IgD-negative memory B cell (primary cell): ENCODE measurements at regions not wholly inside any gene's neighbourhood (a gene's known extent, or its start where the extent isn't known, plus 50 kb on each side); places are given as distances from the start of the nearest gene placed in this dataset.

ENCODE experiments used
- H3K27ac Mint-ChIP-seq, 3 donors: one replicate each; pipeline ENCODE4 v1.8.0; 2020 to 2022; ENCODE audit warnings: mild to moderate bottlenecking in 3 of 3, mixed read lengths in 3 of 3, moderate library complexity in 1 of 3
- H3K27me3 Mint-ChIP-seq: one replicate; pipeline ENCODE4 v1.8.0; 2021; ENCODE audit warnings: mixed read lengths
- H3K36me3 Mint-ChIP-seq: one replicate; pipeline ENCODE4 v1.8.0; 2020; ENCODE audit warnings: mild to moderate bottlenecking, mixed read lengths
- H3K4me1 Mint-ChIP-seq, 3 donors: one replicate each; pipeline ENCODE4 v1.8.0; 2020 to 2022; ENCODE audit warnings: mixed read lengths in 3 of 3, mild to moderate bottlenecking in 1 of 3
- H3K4me3 Mint-ChIP-seq, 4 donors: one replicate each; pipeline ENCODE4 v1.8.0; 2020 to 2022; ENCODE audit warnings: mild to moderate bottlenecking in 4 of 4, mixed read lengths in 4 of 4, moderate library complexity in 3 of 4
- H3K9me3 Mint-ChIP-seq, 3 donors: one replicate each; pipeline ENCODE4 v1.8.0; 2020 to 2021; ENCODE audit warnings: mixed read lengths in 3 of 3, mild to moderate bottlenecking in 1 of 3

- Mint-ChIP-seq H3K36me3 (no peaks in the 10 kb centered on the region), H3K9me3 (no peaks in the 10 kb centered on the region), H3K4me3 (peak overlapping the region in 1 of 4 donors; percentile 90), H3K27ac (peak overlapping the region in 1 of 3 donors; percentile 7), H3K27me3 (no peaks in the 10 kb centered on the region), H3K4me1 (peaks cover 0 to 6% (median 4%) of the 10 kb centered on the region in 3 donors)
Measured at GRCh38 chr4:14877246-14878225, 124.7 kb upstream of the CPEB2 start.

GRCh38 chr4:14878681-14879080 lies 123.6 kb upstream of the CPEB2 start:
- H3K36me3 Mint-ChIP-seq = no peaks in the 10 kb centered on the region
- H3K27me3 Mint-ChIP-seq = no peaks in the 10 kb centered on the region
- H3K9me3 Mint-ChIP-seq = no peaks in the 10 kb centered on the region
- H3K4me3 Mint-ChIP-seq = no peak overlapping the region
- peaks cover 0 to 6% (median 4%) of the 10 kb centered on the region in 3 donors for H3K4me1 Mint-ChIP-seq
- H3K27ac Mint-ChIP-seq = no peak overlapping the region

- Mint-ChIP-seq H3K36me3 (no peaks in the 10 kb centered on the region), H3K27ac (no peak overlapping the region), H3K4me1 (peaks cover 0 to 6% (median 4%) of the 10 kb centered on the region in 3 donors), H3K4me3 (no peak overlapping the region), H3K9me3 (no peaks in the 10 kb centered on the region), H3K27me3 (no peaks in the 10 kb centered on the region)
Measured at GRCh38 chr4:14879683-14880082, 122.6 kb upstream of the CPEB2 start.

- Mint-ChIP-seq H3K36me3 (no peaks in the 10 kb centered on the region), H3K27ac (no peak overlapping the region), H3K27me3 (no peaks in the 10 kb centered on the region), H3K4me3 (no peak overlapping the region), H3K4me1 (peaks cover 0 to 6% (median 4%) of the 10 kb centered on the region in 3 donors), H3K9me3 (no peaks in the 10 kb centered on the region)
Measured at GRCh38 chr4:14880805-14881204, 121.5 kb upstream of the CPEB2 start.

GRCh38 chr4:14883166-14883565 lies 119.1 kb upstream of the CPEB2 start:
- Mint-ChIP-seq H3K27me3 (no peaks in the 10 kb centered on the region), H3K36me3 (no peaks in the 10 kb centered on the region), H3K27ac (no peak overlapping the region), H3K9me3 (no peaks in the 10 kb centered on the region), H3K4me3 (no peak overlapping the region), H3K4me1 (no peaks in the 10 kb centered on the region)

GRCh38 chr4:14883661-14884060 lies 118.6 kb upstream of the CPEB2 start:
- no peak overlapping the region for H3K4me3 Mint-ChIP-seq
- H3K27me3 Mint-ChIP-seq = no peaks in the 10 kb centered on the region
- no peak overlapping the region for H3K27ac Mint-ChIP-seq
- no peaks in the 10 kb centered on the region for H3K36me3 Mint-ChIP-seq
- H3K4me1 Mint-ChIP-seq = no peaks in the 10 kb centered on the region
- no peaks in the 10 kb centered on the region for H3K9me3 Mint-ChIP-seq

GRCh38 chr4:14887842-14888433 lies 114.3 kb upstream of the CPEB2 start:
- Mint-ChIP-seq H3K4me1 (no peaks in the 10 kb centered on the region), H3K27me3 (no peaks in the 10 kb centered on the region), H3K36me3 (no peaks in the 10 kb centered on the region), H3K27ac (no peak overlapping the region), H3K9me3 (peaks cover 0 to 2% (median 0%) of the 10 kb centered on the region in 3 donors), H3K4me3 (no peak overlapping the region)

GRCh38 chr4:14888790-14889572 lies 113.3 kb upstream of the CPEB2 start:
- H3K27ac Mint-ChIP-seq = no peak overlapping the region
- no peak overlapping the region for H3K4me3 Mint-ChIP-seq
- H3K4me1 Mint-ChIP-seq = no peaks in the 10 kb centered on the region
- H3K9me3 Mint-ChIP-seq = peaks cover 0 to 2% (median 0%) of the 10 kb centered on the region in 3 donors
- H3K27me3 Mint-ChIP-seq = no peaks in the 10 kb centered on the region
- no peaks in the 10 kb centered on the region for H3K36me3 Mint-ChIP-seq

GRCh38 chr4:14892563-14892962 lies 109.7 kb upstream of the CPEB2 start:
- Mint-ChIP-seq H3K27ac (no peak overlapping the region), H3K9me3 (peaks cover 0 to 2% (median 0%) of the 10 kb centered on the region in 3 donors), H3K27me3 (no peaks in the 10 kb centered on the region), H3K36me3 (no peaks in the 10 kb centered on the region), H3K4me1 (no peaks in the 10 kb centered on the region), H3K4me3 (no peak overlapping the region)

GRCh38 chr4:14893713-14894112 lies 108.6 kb upstream of the CPEB2 start:
- H3K36me3 Mint-ChIP-seq = no peaks in the 10 kb centered on the region
- no peaks in the 10 kb centered on the region for H3K4me1 Mint-ChIP-seq
- H3K27me3 Mint-ChIP-seq = no peaks in the 10 kb centered on the region
- no peak overlapping the region for H3K27ac Mint-ChIP-seq
- H3K4me3 Mint-ChIP-seq = no peak overlapping the region
- peaks cover 0 to 2% (median 0%) of the 10 kb centered on the region in 3 donors for H3K9me3 Mint-ChIP-seq

- Mint-ChIP-seq H3K4me1 (no peaks in the 10 kb centered on the region), H3K4me3 (peak overlapping the region in 1 of 4 donors; percentile 9), H3K36me3 (no peaks in the 10 kb centered on the region), H3K27me3 (no peaks in the 10 kb centered on the region), H3K9me3 (peaks cover 0 to 2% (median 0%) of the 10 kb centered on the region in 3 donors), H3K27ac (peak overlapping the region in 1 of 3 donors; percentile 6)
Measured at GRCh38 chr4:14894392-14895292, 107.6 kb upstream of the CPEB2 start.

GRCh38 chr4:14896656-14897175 lies 105.6 kb upstream of the CPEB2 start:
- H3K27ac Mint-ChIP-seq = no peak overlapping the region
- no peak overlapping the region for H3K4me3 Mint-ChIP-seq
- no peaks in the 10 kb centered on the region for H3K36me3 Mint-ChIP-seq
- H3K27me3 Mint-ChIP-seq = peaks cover 3% of the 10 kb centered on the region
- H3K9me3 Mint-ChIP-seq = no peaks in the 10 kb centered on the region
- H3K4me1 Mint-ChIP-seq = no peaks in the 10 kb centered on the region

GRCh38 chr4:14897217-14897616 lies 105.1 kb upstream of the CPEB2 start:
- H3K4me1 Mint-ChIP-seq = no peaks in the 10 kb centered on the region
- H3K4me3 Mint-ChIP-seq = no peak overlapping the region
- H3K9me3 Mint-ChIP-seq = no peaks in the 10 kb centered on the region
- H3K36me3 Mint-ChIP-seq = no peaks in the 10 kb centered on the region
- H3K27me3 Mint-ChIP-seq = peaks cover 3% of the 10 kb centered on the region
- no peak overlapping the region for H3K27ac Mint-ChIP-seq

GRCh38 chr4:14898989-14899388 lies 103.3 kb upstream of the CPEB2 start:
- Mint-ChIP-seq H3K9me3 (no peaks in the 10 kb centered on the region), H3K27ac (no peak overlapping the region), H3K36me3 (no peaks in the 10 kb centered on the region), H3K4me3 (no peak overlapping the region), H3K4me1 (no peaks in the 10 kb centered on the region), H3K27me3 (peaks cover 3% of the 10 kb centered on the region)
